ENCODE measurements at regions not wholly inside any gene's neighbourhood (a gene's known extent, or its start where the extent isn't known, plus 50 kb on each side); places are given as distances from the start of the nearest gene placed in this dataset.

DNA sequence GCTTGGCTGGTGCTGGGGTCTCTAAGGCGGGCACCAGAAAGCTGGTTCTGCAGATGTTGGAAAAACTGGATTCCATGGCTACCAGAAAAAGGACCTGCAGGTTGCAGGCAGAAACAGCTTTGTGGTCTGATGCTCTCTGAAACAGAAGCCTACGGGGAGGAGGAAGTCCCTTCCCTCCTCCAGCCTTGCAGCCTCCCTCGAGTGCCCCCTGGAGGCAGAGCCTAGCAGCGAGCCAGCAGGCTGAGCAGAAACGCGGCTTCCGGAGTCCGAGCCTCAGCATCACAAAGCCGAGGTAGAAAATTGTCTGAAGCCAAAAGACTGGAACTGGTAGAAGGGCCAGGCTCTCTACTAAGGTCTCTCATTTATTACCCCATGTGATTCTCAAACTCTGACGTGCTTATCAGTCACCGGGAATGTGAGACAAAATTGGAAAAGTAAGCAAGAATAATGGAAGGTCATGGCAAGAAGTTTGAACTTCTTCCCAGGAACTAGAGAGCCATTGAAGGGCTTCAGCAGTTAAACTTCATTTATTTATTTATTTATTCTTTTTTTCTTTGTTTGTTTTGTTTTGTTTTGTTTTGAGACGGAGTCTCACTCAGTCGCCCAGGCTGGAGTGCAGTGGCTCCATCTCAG is 82.2 kb upstream of the CPSF6 start:
- H3K4me3 ChIP-seq = no peak overlapping the region
- in situ Hi-C loops (cut with MboI) = loop anchor here (10.0 kb wide), 1 partner anchor 418 kb away; no protein-coding TSS in a partner anchor
- peak; percentile 91 for FAIRE-seq
- TF ChIP-seq, protein P1, sequence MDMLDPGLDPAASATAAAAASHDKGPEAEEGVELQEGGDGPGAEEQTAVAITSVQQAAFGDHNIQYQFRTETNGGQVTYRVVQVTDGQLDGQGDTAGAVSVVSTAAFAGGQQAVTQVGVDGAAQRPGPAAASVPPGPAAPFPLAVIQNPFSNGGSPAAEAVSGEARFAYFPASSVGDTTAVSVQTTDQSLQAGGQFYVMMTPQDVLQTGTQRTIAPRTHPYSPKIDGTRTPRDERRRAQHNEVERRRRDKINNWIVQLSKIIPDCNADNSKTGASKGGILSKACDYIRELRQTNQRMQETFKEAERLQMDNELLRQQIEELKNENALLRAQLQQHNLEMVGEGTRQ (IDR thresholded peaks at IDR 0.05; ENCODE audit: borderline replicate concordance, low read depth, low read length) = no peak
- TF ChIP-seq NFXL1 (IDR thresholded peaks at IDR 0.05; ENCODE audit: borderline replicate concordance) (no peak), DPF2 (IDR thresholded peaks at IDR 0.05) (no peak), RBBP5 (conservative IDR thresholded peaks at IDR 0.05) (no peak), BHLHE40 (IDR thresholded peaks at IDR 0.05; ENCODE audit: borderline replicate concordance in 1 of 2, low read depth in 2 of 2, low read length in 1 of 2) (peak; percentile 17 to 59; a peak in 1 of 4 replicates), BACH1 (IDR thresholded peaks at IDR 0.05; ENCODE audit: borderline replicate concordance) (0 out of 2 replicates have a peak, but pooled peaks have one; percentile 21), MLLT1 (IDR thresholded peaks at IDR 0.05) (0 out of 2 replicates have a peak, but pooled peaks have one; percentile 11), RB1 (IDR thresholded peaks at IDR 0.05; ENCODE audit: borderline replicate concordance) (0 out of 2 replicates have a peak, but pooled peaks have one; percentile 56), WRNIP1 (IDR thresholded peaks at IDR 0.05; ENCODE audit: borderline replicate concordance, low read depth, low read length) (peak; percentile 42; the same call in 1 of the 2 replicates), PBX3 (IDR thresholded peaks at IDR 0.05; ENCODE audit: insufficient replicate concordance, low read depth, low read length) (no peak), CHD2 (IDR thresholded peaks at IDR 0.05; ENCODE audit: borderline replicate concordance, low read depth, low read length) (0 out of 2 replicates have a peak, but pooled peaks have one; percentile 57), RELA (IDR thresholded peaks at IDR 0.05; ENCODE audit: borderline replicate concordance, partially characterized antibody) (no peak), GATAD2B (conservative IDR thresholded peaks at IDR 0.05; ENCODE audit: low read depth) (peak; percentile 44; the same call in 1 of the 2 replicates), POLR2A (IDR thresholded peaks at IDR 0.05; ENCODE audit: low read depth, low read length) (peak; percentile 35; the same call in 1 of the 2 replicates), SMC3 (IDR thresholded peaks at IDR 0.05; ENCODE audit: borderline replicate concordance, low read length) (peak; percentile 65; the same call in 1 of the 2 replicates), E4F1 (IDR thresholded peaks at IDR 0.05; ENCODE audit: borderline replicate concordance, partially characterized antibody) (no peak), MEF2A (IDR thresholded peaks at IDR 0.05; ENCODE audit: insufficient read depth, low read depth, low read length) (0 out of 2 replicates have a peak, but pooled peaks have one; percentile 37)

More for the DNA sequence above, 82.2 kb upstream of the CPSF6 start:
- RAD21 ChIA-PET (ENCODE audit: unreplicated experiment) = interaction anchor here (0.7 to 7.1 kb wide), 10 partner anchors 17 to 413 kb away, joined by 3 to 88 read pairs (median 6); no protein-coding TSS in a partner anchor
- Histone ChIP-seq H2AFZ (ENCODE audit: control insufficient read depth, low read depth, low read length) (peak overlapping the region; percentile 97), H3K4me2 (ENCODE audit: control insufficient read depth, insufficient read depth) (peak overlapping the region; percentile 88), H3K79me2 (ENCODE audit: control insufficient read depth, insufficient read depth, low read length) (no peaks in the 10 kb centered on the region), H3K9ac (ENCODE audit: control insufficient read depth, insufficient read depth, low read length) (no peak overlapping the region), H3K4me1 (ENCODE audit: control insufficient read depth, insufficient read depth, low read length) (peaks cover 18% of the 10 kb centered on the region), H3K27me3 (replicated peaks in 1 of 2; ENCODE audit: control insufficient read depth in 2 of 2, insufficient read depth in 2 of 2, low read length in 1 of 2) (no peaks in the 10 kb centered on the region), H3K27ac (ENCODE audit: control insufficient read depth, insufficient read depth) (no peak overlapping the region), H4K20me1 (ENCODE audit: control insufficient read depth, insufficient read depth) (no peaks in the 10 kb centered on the region), H3K36me3 (ENCODE audit: control insufficient read depth in 2 of 2, insufficient read depth in 2 of 2, low read length in 1 of 2) (no peaks in the 10 kb centered on the region), H3K9me3 (replicated peaks; ENCODE audit: control insufficient read depth, insufficient read depth, low read length) (no peaks in the 10 kb centered on the region)
- SMC1A ChIA-PET (ENCODE audit: uncharacterized antibody, unreplicated experiment) = interaction anchor here (0.8 to 6.6 kb wide), 19 partner anchors 11 to 483 kb away, joined by 3 to 103 read pairs (median 4); no protein-coding TSS in a partner anchor
- DNase-seq (ENCODE audit: low read depth, low spot score) = peak; percentile 64
- POLR2A ChIA-PET = interaction anchor here (0.6 to 1.5 kb wide), 6 partner anchors 12 to 506 kb away, joined by 3 to 8 read pairs (median 5); no protein-coding TSS in a partner anchor
- CTCF ChIA-PET = interaction anchor here (0.6 to 6.9 kb wide), 42 partner anchors 8 to 769 kb away, joined by 3 to 285 read pairs (median 4); no protein-coding TSS in a partner anchor
- 16% methylated on average over 13 of the region's 13 CpGs for WGBS (ENCODE audit: insufficient coverage, insufficient replicate concordance, low lambda C conversion rate, missing lambda C conversion rate)
- BruUV-seq (replicated peaks) = no TSS peak
- intact Hi-C loops (cut with micrococcal nuclease; ENCODE audit: unreplicated experiment) = loop anchor here (10.0 kb wide), 1 partner anchor 178 kb away; no protein-coding TSS in a partner anchor
- peak; percentile 94 for ATAC-seq
